NOMO-1 treated with DMSO at 0.1 percent for 48 hours (cell line): ENCODE measurements at regions not wholly inside any gene's neighbourhood (a gene's known extent, or its start where the extent isn't known, plus 50 kb on each side); places are given as distances from the start of the nearest gene placed in this dataset.
A peak's percentile ranks its signal among the peaks of the same experiment; 100 is the strongest.

Experiments used
- DNase-seq: peaks from one replicate; lab custom pipeline; 2025; ENCODE audit not compliant: unreplicated experiment; lab: John Stamatoyannopoulos, UW

DNA sequence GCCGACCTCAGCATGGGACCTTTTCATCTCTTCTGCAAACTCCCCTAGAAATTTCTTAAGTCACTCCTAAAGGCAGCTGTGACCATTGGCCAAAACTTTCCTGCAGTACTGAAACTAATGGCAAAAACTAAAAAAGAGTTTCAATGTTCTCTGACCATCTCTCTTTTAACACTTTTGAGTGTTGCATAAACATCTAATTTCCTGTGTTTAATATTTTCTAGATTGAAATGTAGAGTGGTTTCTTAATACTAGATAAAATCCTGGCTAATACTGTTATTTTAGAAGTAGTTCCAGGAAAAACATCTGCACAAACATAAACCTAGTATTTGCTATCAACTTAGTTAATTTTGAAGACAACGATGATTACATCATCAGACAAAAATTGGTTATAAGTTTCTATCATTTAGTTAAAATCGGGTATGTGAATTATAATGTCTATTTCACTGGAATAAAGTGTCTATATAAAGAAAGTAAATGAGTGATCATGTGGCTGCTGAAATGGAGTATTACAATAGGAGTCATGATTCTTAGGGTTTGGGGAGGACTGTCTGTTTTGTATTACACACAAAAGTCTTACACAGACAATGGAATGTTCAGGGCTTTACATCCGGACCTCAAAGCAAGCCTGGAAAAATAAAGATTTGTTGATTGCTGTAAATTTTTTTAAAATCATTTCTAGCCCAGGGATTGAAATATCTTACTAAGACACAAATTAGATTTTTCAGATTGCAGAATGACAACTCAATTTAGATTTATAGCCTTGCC, 1323.4 kb downstream of the C4orf33 start:
- no peak for DNase-seq

GRCh38 chr4:130422261-130422660, 1326.3 kb downstream of the C4orf33 start:
- peak; percentile 85 for DNase-seq

DNA sequence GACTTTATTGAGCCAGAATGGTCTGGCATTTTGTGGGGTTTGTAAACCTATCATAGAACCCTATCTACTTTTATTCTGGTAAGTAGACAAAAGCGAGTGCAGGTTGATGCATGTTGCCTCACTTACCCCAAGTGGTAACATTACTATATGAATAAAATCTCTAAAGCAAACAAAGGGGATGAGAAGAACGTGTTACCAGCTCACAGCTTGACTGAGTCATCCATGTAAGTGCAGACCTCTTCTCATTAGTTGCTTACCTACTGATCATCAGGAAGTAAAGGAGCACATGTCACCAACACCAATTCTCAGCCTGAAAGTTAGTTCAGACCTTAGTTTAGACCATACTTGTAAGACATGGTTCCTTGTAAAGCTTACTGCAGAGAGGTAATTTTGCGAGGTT, 1328.3 kb downstream of the C4orf33 start:
- no peak for DNase-seq

DNA sequence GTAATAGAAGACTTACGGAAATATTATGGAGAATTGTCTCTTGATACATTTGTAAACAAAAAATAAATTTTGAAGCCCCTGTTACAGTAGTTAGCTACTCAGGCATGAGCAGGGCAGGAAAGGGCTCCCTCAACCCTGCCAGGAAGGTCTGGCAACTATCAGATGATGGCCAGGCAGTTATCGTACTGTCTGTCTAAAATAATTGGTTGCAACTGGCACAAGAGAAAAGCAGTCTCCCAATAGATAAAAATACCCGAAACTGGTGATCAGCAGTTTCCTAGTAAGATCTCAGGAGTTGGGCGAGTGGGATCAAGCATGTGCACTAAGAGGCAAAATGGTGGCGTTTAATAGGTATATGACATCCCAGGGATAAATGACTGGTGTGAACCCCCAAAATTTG, 1336.3 kb downstream of the C4orf33 start:
- no peak for DNase-seq

- no peak for DNase-seq
Observed at GRCh38 chr4:130449741-130450140, 1353.8 kb downstream of the C4orf33 start.

DNA sequence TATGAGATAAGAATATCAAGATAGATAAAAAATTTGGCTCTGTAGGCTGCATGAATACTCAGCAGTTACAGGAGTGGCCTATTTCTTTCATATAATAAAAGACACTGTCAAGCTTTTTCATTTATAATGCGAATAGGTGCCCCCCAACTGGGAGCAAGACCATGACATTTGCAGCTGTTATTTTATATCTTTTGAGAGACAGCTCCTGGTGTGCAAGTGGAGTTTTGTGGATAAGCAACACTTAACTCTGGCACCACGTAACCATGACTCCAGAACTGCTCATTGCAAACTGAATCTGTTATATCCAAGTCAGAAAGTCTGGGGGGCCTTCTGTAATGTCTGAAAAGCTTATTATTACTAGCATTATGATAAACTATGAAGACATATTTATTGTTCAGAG, 1372.4 kb downstream of the C4orf33 start:
- no peak for DNase-seq

- no peak for DNase-seq
Observed at GRCh38 chr4:130478406-130478805, 1382.5 kb downstream of the C4orf33 start.

DNA sequence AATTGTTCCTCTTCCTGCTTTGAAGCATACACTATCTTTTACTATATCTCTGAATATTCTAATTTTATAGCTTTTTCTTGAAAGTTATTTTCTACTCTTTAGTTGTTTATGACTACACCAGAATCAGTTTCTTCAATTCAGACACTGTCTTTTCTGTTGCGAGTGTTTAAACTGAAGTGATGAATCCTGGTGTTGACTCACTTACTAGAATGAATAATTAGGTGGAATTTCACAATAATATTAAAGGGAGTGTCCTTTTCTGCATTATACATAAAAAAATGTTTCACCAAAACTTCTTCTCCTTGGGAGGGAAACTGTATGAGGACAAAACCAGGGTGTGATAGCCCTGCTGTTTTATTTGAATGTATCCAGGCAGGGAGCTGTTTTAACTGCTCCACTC, 1383.1 kb downstream of the C4orf33 start:
- DNase-seq: no peak

- no peak for DNase-seq
Observed at GRCh38 chr4:130479674-130480073, 1383.7 kb downstream of the C4orf33 start.

- DNase-seq: no peak
Observed at GRCh38 chr4:130484826-130485225, 1388.9 kb downstream of the C4orf33 start.

- no peak for DNase-seq
Observed at GRCh38 chr4:130485371-130485770, 1389.4 kb downstream of the C4orf33 start.

DNA sequence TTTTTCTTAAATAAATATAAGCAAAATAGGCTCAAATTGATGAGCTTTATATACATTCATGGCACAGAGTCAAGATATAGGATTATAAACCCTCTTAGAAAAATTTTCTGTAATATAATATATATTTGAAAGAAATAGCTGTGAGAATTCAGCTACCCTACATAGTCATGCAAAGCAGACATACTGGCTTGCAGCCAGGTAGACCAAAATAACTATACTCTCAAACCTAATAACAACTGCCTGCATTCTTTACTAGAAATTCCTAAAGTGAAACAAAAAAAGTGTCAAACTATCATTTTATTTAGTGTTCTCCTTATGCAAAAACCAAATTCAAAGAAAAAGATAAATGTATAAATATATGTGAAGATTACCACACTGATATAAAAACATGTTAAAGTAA, 1390.2 kb downstream of the C4orf33 start:
- DNase-seq: no peak

DNA sequence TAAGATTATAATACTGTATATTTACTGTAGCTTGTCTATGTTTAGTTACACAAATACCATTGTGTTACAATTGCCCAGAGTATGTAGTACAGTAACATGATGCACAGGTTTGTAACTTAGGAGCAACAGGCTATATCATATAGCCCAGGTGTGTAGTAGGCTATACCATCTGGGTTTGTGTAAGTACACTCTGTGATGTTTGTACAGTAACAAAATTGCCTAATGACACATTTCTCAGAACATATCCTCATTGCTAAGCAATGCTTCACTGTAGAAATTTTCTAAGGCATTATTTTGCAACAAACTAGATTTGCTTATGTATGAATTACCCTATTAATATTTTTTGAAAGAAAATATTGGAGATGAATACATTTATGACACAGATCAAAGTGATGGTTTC, 1390.9 kb downstream of the C4orf33 start:
- no peak for DNase-seq

GRCh38 chr4:130510661-130511060, 1414.7 kb downstream of the C4orf33 start:
- DNase-seq: no peak

DNA sequence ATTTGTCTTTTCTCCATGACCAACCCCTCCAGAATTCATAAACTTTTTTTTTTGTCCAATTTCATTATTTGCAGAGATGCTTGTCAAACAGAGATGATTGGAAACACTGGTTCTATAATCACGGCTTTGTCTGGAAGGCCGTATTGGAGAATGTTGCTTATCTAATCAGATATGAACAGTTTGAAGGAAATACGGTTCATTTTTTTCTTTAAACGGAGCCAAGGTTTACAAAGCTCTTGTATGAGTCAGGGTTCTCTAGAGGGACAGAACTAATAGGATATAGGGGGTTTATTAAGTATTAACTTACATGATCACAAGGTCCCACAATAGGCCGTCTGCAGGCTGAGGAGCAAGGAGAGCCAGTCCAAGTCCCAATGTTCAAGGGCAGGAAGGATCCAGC, 1415.8 kb downstream of the C4orf33 start:
- DNase-seq: no peak

- no peak for DNase-seq
Observed at GRCh38 chr4:130524057-130524456, 1428.1 kb downstream of the C4orf33 start.

DNA sequence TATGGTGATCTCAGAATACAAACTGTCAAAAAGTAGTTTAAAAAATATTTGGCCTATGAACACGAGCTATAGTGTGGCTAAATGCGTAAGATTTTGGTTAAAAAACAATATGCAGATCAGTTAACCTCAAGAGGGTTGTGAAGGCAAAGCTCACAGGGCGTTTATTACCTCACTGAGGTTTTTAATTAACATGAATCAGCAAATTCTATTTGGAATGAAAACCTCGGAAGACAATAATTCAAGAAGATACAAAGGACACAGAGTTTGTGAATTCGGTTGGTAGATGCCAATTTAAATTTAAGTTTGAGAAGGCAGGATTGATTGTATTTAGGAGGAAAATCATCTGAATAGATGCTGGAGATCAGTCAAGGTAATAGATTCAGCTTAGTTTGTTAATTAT, 1434.6 kb downstream of the C4orf33 start:
- DNase-seq: no peak

- no peak for DNase-seq
Observed at GRCh38 chr4:130534651-130535050, 1438.7 kb downstream of the C4orf33 start.

DNA sequence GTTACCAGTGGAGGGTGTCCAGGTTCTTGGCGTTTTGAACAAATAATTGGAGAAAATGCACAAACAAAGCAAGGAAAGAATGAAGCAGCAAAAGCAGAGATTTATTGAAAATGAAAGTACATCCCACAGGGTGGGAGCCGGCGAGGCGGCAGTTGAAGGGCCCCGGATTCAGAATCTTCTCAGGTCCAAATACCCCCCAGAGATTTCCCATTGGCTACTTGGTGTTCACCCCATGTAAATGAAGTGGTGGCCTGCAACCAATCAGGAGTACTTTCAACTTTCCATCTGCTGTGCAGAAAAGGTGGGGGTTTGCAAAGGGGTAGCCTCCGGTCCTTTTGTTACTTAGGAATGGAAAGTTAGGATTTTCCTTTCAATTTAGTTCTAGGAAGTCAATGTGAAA, 1447.0 kb downstream of the C4orf33 start:
- DNase-seq: no peak

DNA sequence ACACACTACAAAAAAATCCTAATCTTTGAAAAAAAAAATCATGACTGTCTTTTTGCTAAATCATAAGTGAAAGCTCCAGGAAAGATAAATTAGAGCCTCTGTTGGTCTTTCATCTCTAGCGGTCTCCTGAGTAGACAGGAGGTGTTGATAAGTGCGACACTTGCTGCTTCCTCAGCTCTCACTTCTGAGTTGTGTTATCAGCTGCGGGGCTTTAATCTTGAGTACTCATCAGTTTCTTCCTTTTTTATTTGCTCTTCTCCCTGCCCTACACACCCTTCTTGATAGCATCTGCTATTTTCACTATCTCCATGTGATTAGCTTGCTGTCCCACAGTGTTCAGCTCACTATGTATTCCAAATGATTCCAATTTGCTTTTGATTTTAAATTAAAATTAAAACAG, 1449.2 kb downstream of the C4orf33 start:
- no peak for DNase-seq

- DNase-seq: no peak
Observed at GRCh38 chr4:130545596-130545995, 1449.6 kb downstream of the C4orf33 start.

DNA sequence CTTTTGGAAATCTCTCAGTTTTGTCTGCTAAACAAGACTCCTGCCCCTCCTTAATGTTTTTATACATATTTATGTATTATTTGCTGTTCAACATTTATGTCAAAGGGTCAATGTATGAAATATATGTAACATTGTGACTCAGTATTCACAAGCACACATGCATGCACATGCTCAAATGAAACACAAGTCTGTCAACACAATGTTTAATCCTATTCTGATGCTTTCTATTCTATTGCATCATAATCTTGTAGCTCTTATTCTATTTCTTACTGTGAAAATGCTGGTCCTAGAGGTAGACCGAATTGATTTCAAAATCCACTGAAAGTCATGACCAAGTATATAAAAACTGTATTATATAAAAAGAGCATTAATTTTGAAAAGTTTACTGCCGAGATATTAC, 1463.3 kb downstream of the C4orf33 start:
- DNase-seq: no peak

- DNase-seq: no peak
Observed at GRCh38 chr4:130563185-130563888, 1467.4 kb downstream of the C4orf33 start.
